ENCODE measurements at regions not wholly inside any gene's neighbourhood (a gene's known extent, or its start where the extent isn't known, plus 50 kb on each side); places are given as distances from the start of the nearest gene placed in this dataset.

- TF ChIP-seq REST (IDR thresholded peaks at IDR 0.05; ENCODE audit: borderline replicate concordance) (no peak), POLR2AphosphoS5 (IDR thresholded peaks at IDR 0.05) (no peak), RAD21 (conservative IDR thresholded peaks at IDR 0.05) (no peak), CTCF (IDR thresholded peaks at IDR 0.05; ENCODE audit: poor library complexity, severe bottlenecking) (no peak), MXI1 (conservative IDR thresholded peaks at IDR 0.05; ENCODE audit: poor library complexity, severe bottlenecking) (no peak), EZH2 (IDR thresholded peaks at IDR 0.05; ENCODE audit: borderline replicate concordance, insufficient read depth, low read length, poor library complexity, severe bottlenecking) (no peak)
Measured at GRCh38 chr1:187759825-187760333, 931.1 kb downstream of the PLA2G4A start.
